TTC549 (cell line): ENCODE measurements at regions not wholly inside any gene's neighbourhood (a gene's known extent, or its start where the extent isn't known, plus 50 kb on each side); places are given as distances from the start of the nearest gene placed in this dataset.
"Not testable (repeated sequence)": the region's sequence is repeated elsewhere in the genome, so short reads cannot be mapped to it uniquely, and the experiment has no call there.

ENCODE experiments used
- FAIRE-seq: peaks from 2 replicates; lab custom pipeline; 2012; peaks lifted over from hg19 to GRCh38; lab: Jason Lieb, UNC

DNA sequence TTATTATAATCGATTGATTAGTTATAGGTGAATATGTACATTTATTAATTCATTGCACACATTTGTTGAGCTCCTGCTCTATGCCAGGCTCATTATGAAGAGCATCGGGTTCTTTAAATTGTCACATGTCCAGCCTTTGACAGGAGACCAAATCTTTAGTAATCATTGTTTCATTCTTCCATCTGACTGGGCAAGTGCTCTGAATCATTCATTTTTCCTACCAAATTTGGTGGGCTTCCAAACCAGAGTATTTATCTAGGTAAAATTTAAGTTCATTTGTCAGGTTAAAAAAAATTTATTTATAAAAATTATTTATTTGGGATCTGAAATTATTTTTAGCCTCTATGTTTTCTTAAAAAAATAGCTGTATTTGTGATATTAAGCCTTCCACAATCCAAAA is 404.9 kb upstream of the MMS22L start:
- no peak for FAIRE-seq

- no peak for FAIRE-seq
These were observed 406.2 kb upstream of the MMS22L start for GRCh38 chr6:97689078-97689754.

DNA sequence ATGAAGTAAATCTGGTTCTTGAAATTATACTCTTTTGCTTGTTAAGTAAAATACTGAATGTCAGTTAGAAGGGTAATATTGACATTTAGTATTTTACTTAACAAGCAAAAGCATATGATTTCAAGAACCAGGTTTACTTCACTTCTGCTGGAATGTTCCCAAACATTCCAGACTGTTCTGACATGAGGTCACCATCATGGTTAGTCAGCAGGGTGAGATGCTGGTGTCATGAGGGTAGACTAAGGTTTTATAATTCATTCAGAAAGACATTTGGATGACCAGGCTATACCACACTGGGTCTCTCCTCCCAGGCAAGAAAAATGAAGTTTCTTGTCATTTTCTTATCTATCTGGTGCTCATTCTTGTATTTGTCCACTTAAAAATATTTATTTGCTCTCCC is 414.4 kb upstream of the MMS22L start:
- no peak for FAIRE-seq

- no peak for FAIRE-seq
These were observed 418.8 kb upstream of the MMS22L start for GRCh38 chr6:97701801-97702200.

- FAIRE-seq: no peak
These were observed 419.2 kb upstream of the MMS22L start for GRCh38 chr6:97702248-97702647.

DNA sequence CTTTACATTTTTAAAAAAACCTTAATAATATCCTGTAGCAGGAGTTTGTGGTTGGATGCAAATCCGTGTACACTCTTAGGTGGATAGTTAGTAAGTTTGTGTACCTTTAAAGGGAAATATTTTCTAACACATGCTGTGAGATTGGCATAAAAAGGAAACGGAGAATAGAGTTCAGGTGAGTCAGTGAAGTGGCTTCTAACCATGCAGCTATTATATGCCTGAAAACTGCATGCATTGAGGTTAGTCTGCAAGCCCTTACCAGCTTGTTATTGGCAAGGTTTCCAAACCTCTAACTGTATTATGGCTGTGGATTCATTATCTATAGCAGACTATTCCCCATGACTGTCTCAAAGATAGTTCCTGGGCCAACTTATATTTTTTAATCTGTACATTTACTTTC is 420.6 kb upstream of the MMS22L start:
- no peak for FAIRE-seq

- FAIRE-seq: no peak
These were observed 422.6 kb upstream of the MMS22L start for GRCh38 chr6:97705568-97705967.

- no peak for FAIRE-seq
These were observed 429.7 kb upstream of the MMS22L start for GRCh38 chr6:97712751-97713150.

GRCh38 chr6:97714772-97715171 is 431.8 kb upstream of the MMS22L start:
- FAIRE-seq: no peak

DNA sequence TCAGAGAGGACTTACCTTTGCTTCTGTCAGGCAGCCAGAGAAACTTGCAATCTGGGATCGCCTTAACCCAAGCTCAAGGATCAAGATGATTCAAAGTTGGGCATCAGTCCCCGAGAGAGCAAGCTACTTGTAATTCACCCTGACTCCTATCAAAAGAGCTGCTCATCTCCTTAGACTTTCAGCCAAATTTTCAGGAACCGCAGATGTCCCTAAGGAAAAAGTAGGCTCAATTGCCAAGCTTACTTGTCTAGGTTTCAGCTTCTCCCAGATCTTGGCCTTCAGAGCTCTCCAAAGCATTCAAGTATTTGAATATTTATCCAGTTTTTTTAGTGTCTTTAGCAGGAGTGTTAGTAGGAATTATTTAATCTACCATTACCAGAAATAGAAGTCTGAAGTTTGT is 434.1 kb upstream of the MMS22L start:
- no peak for FAIRE-seq

DNA sequence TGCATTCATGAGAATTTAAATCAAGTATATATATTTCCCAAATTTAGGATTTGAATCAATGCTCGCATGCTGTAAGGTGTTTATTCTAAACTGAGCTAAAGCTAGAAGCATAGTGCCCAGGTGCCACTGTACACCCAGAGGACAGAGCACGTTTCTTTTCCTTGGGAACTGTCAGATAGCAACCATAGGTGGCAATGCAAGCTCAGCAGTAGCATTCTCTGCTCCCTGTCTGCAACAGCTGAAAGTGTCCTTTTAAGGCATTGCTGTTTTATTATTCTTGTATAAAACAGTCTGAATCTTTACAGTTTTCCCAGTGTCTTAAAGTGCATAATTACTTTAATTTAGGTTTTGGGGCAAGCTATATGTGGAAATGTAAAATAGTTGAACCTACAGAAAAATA is 443.4 kb upstream of the MMS22L start:
- FAIRE-seq: no peak

- no peak for FAIRE-seq
These were observed 449.0 kb upstream of the MMS22L start for GRCh38 chr6:97732045-97732444.

GRCh38 chr6:97757575-97757974 is 474.6 kb upstream of the MMS22L start:
- FAIRE-seq: no peak

DNA sequence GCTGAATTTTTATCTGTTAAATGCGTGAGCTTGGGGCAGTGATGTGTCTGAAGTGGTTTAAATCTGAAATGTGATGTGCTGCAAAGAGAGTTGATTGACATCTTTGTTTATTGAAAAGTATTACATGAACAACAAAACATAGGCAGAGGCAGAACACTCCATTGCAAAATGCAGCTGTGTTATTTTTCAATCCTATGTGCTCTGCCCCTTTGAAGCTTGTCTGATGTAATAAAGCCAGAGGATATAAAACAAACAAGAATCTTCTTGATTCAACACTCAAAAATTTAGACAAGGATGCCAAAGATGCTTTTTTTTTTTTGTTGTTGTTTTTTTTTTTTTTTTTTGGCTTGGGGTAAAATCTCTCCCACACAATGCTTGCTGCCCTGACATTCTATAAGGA is 482.4 kb upstream of the MMS22L start:
- no peak for FAIRE-seq

- no peak for FAIRE-seq
These were observed 488.4 kb upstream of the MMS22L start for GRCh38 chr6:97771372-97771771.

GRCh38 chr6:97775012-97775411 is 492.0 kb upstream of the MMS22L start:
- FAIRE-seq: no peak

DNA sequence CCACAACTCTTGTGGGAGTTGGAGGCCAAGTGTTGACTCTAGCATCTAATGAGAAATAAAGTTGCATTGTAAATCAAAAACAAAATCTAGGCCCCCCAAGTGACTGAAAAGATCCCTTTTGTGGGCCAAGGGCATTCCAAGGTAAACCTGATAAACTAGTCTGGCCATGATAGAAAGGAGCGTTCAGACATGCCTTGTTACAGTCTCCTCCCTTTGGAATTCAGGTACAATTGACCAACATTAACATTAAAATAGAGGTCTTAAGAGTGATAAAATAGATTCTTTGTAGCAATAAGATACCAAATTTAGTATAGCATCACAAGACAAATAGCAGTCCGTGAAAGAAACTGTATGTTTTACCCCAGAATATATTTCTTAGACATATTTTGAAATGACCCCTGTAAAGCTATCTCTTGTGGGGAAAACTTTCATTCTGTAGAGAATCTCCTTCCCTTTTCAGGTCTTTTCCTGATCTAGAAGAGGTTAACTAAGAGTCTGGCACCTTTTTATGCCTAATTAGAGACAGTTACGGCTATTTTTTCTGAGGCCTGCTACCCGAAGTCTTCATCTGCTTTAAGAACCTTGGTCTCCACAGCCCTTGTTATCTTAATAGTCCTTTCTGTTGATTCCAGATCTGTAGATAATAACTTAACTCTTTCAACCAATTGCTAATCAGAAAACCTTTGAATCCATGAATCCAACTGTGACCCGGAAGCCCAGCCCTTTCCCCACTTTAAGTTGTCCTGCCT is 495.4 kb upstream of the MMS22L start:
- FAIRE-seq: no peak

GRCh38 chr6:97779039-97779766 is 496.2 kb upstream of the MMS22L start:
- FAIRE-seq: not testable (repeated sequence)

DNA sequence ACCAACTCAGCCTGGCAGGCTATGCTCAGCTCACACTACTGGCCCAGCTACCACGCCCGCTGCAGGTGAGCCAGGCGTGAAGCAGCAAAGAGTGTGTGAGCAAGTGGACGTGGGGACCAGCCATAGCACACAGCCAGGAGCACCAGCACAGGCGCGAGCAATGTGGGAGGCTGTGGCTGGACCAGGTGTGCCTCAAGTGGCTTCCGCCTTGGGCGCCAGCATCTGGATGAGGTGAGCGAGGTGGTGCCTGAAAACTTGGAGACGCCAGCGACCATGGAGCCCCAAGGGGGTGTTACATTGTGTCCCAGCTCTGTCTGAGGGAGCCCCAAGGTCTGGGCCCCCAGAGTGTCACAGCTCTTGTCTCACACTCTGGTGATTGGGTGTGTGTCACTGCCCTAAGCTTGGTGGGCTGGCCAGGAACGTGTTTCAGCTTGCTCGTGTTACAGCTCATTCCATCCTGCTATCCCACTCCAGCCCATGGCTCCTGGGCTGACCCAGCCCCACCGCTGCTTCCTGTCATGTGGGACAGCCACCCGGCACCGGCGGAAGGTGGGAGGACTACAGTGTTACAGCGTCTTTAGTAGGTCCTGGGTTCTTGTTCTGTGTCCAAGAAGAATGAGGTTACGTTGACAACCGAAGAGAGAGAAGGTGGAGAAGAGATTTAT is 508.0 kb upstream of the MMS22L start:
- no peak for FAIRE-seq

- FAIRE-seq: no peak
These were observed 522.6 kb upstream of the MMS22L start for GRCh38 chr6:97805596-97805995.

DNA sequence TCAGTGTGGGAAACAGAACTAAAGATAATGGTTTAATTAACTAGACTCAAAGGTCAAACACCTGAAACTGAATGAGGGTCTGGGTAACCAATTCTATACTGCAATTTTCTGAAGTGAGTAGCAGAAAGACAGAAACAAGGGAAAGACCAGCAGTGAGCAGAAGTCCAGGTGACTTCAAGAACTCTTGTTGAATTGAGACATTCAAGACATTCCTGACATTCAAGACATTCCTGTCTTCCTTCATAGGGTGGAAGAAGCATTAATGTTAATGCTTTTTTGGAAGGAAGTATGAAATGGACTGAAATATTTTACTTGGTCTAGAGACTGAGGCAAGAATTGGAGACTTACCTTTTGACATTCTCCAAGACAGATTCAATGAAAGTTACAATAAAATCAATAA is 529.9 kb upstream of the MMS22L start:
- FAIRE-seq: no peak

DNA sequence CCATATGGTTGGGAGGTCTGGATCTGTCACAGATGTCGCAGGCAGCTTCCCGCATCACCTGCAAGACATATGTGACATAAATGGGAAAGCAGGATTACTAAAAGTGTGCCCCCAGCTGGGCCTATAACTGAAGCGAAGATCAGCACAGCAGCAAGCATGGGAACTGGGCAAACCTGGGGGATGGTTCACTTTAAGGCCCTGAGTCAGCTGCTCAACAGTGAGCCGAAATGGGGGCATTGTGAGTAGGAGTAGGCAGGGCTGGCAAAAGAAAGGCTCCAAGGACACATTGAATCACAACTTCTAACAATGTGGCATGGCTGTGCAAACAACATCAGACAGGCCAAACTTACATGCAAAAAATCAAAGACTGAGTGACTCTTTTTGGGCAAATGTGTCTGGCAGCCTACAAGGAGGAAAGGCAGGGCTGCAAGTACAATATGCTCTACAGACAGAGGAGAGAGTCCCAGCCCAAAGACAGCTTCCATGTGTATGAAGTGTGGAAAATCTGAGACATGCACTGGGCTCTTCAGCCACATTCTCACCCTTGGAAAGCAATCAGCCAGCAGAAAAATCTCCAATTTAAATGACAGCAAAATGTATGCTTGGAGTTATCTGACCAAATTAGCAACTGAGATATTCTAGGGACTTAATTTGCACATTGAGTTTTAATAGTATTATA is 531.0 kb upstream of the MMS22L start:
- no peak for FAIRE-seq
